ENCODE measurements at regions not wholly inside any gene's neighbourhood (a gene's known extent, or its start where the extent isn't known, plus 50 kb on each side); places are given as distances from the start of the nearest gene placed in this dataset.

DNA sequence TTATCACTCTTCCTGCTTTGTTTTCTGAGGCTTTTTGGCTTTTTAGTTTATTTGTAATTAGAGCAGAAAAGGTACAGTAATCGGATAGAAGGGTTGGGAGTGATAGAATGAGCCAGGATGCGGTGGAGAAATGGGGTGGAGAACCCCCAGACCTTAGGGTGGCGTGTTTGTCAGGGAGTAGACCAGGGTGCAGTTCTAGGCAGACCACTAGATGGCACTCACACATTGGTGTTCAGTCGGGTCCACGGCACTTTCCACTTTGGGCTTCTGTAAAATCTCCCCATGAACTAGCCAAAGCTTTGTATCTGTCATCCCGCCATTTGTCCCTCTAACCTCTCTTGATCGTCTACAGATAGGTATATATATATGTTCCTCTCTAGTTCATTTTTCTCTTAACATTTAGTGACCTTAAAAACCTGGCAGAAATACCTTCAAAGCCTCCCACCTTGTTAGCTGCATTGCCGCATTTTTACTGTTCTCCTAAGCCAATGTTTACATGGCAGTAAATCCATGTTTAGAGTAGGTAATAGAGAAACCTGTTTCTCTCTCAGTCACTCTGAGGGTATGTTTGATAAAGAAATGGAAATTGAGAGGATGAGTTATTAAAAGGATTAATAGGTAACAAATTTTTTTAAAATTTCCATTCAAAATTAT, 154.9 kb downstream of the TM9SF2 start:
- Histone ChIP-seq H3K79me2 (ENCODE audit: control insufficient read depth in 1 of 2, insufficient read depth in 2 of 2, low read length in 2 of 2) (0 out of 4 replicates have a peak, but pooled peaks cover 0 to 6% of the 10 kb centered on the region in 2 experiments), H4K20me1 (replicated peaks in 1 of 2; ENCODE audit: control insufficient read depth in 1 of 2, insufficient read depth in 2 of 2, low read length in 2 of 2) (no peaks in the 10 kb centered on the region), H3K18ac (ENCODE audit: extremely low read depth, low read length) (no peak overlapping the region; the same call in 1 of the 2 replicates), H3K4ac (replicated peaks; ENCODE audit: insufficient read length, low read depth, low read length) (no peak overlapping the region), H3K9me3 (ENCODE audit: insufficient read depth in 2 of 2, low read depth in 1 of 2, low read length in 1 of 2) (no peaks in the 10 kb centered on the region), H2AFZ (ENCODE audit: low read length) (no peak overlapping the region), H2BK5ac (ENCODE audit: low read depth, low read length) (peak overlapping the region; percentile 27; the same call in 1 of the 2 replicates), H3K14ac (ENCODE audit: insufficient read length) (no peak overlapping the region), H3K23ac (ENCODE audit: insufficient read length) (no peak overlapping the region), H4K5ac (ENCODE audit: insufficient read length, low read depth, low read length) (peak overlapping the region; percentile 23), H3K4me2 (ENCODE audit: insufficient read depth in 1 of 2, low read depth in 2 of 2, low read length in 2 of 2) (peak overlapping the region; percentile 25 to 77; a peak in 1 of 4 replicates), H3K4me3 (ENCODE audit: extremely low read depth in 1 of 4, insufficient read depth in 2 of 4, low read depth in 3 of 4, low read length in 4 of 4) (peak overlapping the region in 1 of 4 experiments; percentile 16; a peak in 1 of 8 replicates), H2BK120ac (replicated peaks; ENCODE audit: low read depth, low read length) (no peak overlapping the region), H2BK12ac (ENCODE audit: low read depth, low read length) (no peak overlapping the region), H4K8ac (ENCODE audit: extremely low read depth, insufficient read depth, low read length) (no peak overlapping the region), H3K23me2 (ENCODE audit: low read depth, low read length) (no peaks in the 10 kb centered on the region; the same call in 1 of the 2 replicates), H4K91ac (replicated peaks; ENCODE audit: insufficient read length, low read length) (peak overlapping the region; percentile 95), H3K27me3 (replicated peaks in 1 of 4; ENCODE audit: control insufficient read depth in 3 of 4, extremely low read depth in 1 of 4, insufficient read depth in 3 of 4, low read length in 3 of 4) (no peaks in the 10 kb centered on the region), H3K79me1 (ENCODE audit: low read depth, low read length) (no peaks in the 10 kb centered on the region), H2BK15ac (ENCODE audit: low read length) (no peak overlapping the region), H3K56ac (replicated peaks; ENCODE audit: insufficient read length, low read depth, low read length) (no peak overlapping the region), H3K36me3 (ENCODE audit: control insufficient read depth in 2 of 4, insufficient read depth in 4 of 4, low read length in 3 of 4) (no peaks in the 10 kb centered on the region), H3K27ac (ENCODE audit: low read depth, low read length) (no peak overlapping the region), H3K9ac (replicated peaks in 1 of 4; ENCODE audit: extremely low read depth in 1 of 4, low read depth in 3 of 4, low read length in 3 of 4) (no peak overlapping the region), H2AK5ac (ENCODE audit: low read depth, low read length) (no peak overlapping the region), H3K4me1 (replicated peaks in 1 of 4; ENCODE audit: control insufficient read depth in 3 of 4, insufficient read depth in 4 of 4, low read length in 3 of 4) (peaks cover 10 to 24% (median 19%) of the 10 kb centered on the region in 4 experiments), H2BK20ac (ENCODE audit: low read length) (no peak overlapping the region)
- 18% methylated on average over 8 of the region's 8 CpGs; no CpG with 5 or more reads in 1 of the 2 experiments for whole genome bisulfite sequencing, 2 experiments (ENCODE audit: extremely low coverage in 1 of 2, insufficient coverage in 1 of 2, insufficient read length in 1 of 2, insufficient replicate concordance in 2 of 2, low coverage in 1 of 2, low lambda C conversion rate in 2 of 2, missing lambda C conversion rate in 1 of 2)
- DNase-seq (ENCODE audit: low read depth in 1 of 2, low spot score in 2 of 2) (peak; percentile 46 to 96), FAIRE-seq (peak; percentile 98)
- ChIA-PET CTCF (ENCODE audit: partially characterized antibody) (interaction anchor here (0.6 to 8.3 kb wide), 84 partner anchors 9 to 915 kb away, joined by 3 to 92 read pairs (median 5); partner anchors contain the start of genes CLYBL, PCCA and ZIC2), POLR2A (ENCODE audit: partially characterized antibody) (interaction anchor here (0.9 to 4.0 kb wide), 9 partner anchors 32 to 335 kb away, joined by 3 to 63 read pairs (median 3); no protein-coding TSS in a partner anchor)
- TF ChIP-seq POLR2AphosphoS5 (IDR thresholded peaks at IDR 0.05; ENCODE audit: low read depth, low read length) (no peak), TCF12 (IDR thresholded peaks at IDR 0.05; ENCODE audit: low read depth, low read length) (0 out of 2 replicates have a peak, but pooled peaks have one; percentile 31), SIN3A (conservative IDR thresholded peaks at IDR 0.05 in 1 of 2, IDR thresholded peaks at IDR 0.05 in 1 of 2; ENCODE audit: low read depth in 1 of 2, low read length in 2 of 2) (peak; percentile 30 to 65; a peak in 1 of 4 replicates), BACH1 (IDR thresholded peaks at IDR 0.05; ENCODE audit: low read length) (0 out of 2 replicates have a peak, but pooled peaks have one; percentile 36), KDM5A (IDR thresholded peaks at IDR 0.05; ENCODE audit: low read length) (peak; percentile 42; the same call in 1 of the 2 replicates), PHF8 (conservative IDR thresholded peaks at IDR 0.05; ENCODE audit: low read depth, low read length) (no peak), YY1 (IDR thresholded peaks at IDR 0.05; ENCODE audit: low read depth, low read length) (peak; percentile 47; the same call in 1 of the 2 replicates), GTF2F1 (IDR thresholded peaks at IDR 0.05; ENCODE audit: borderline replicate concordance, low read depth, low read length) (no peak)
- TF ChIP-seq, protein P1, sequence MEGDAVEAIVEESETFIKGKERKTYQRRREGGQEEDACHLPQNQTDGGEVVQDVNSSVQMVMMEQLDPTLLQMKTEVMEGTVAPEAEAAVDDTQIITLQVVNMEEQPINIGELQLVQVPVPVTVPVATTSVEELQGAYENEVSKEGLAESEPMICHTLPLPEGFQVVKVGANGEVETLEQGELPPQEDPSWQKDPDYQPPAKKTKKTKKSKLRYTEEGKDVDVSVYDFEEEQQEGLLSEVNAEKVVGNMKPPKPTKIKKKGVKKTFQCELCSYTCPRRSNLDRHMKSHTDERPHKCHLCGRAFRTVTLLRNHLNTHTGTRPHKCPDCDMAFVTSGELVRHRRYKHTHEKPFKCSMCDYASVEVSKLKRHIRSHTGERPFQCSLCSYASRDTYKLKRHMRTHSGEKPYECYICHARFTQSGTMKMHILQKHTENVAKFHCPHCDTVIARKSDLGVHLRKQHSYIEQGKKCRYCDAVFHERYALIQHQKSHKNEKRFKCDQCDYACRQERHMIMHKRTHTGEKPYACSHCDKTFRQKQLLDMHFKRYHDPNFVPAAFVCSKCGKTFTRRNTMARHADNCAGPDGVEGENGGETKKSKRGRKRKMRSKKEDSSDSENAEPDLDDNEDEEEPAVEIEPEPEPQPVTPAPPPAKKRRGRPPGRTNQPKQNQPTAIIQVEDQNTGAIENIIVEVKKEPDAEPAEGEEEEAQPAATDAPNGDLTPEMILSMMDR (IDR thresholded peaks at IDR 0.05; ENCODE audit: control extremely low read depth in 1 of 3, insufficient read depth in 1 of 3, low read depth in 1 of 3, low read length in 3 of 3) = peak; percentile 92 to 98 (median 97)

Measured in H1 (cell line).